Neural crest cell (in vitro differentiated cells): ENCODE measurements at regions not wholly inside any gene's neighbourhood (a gene's known extent, or its start where the extent isn't known, plus 50 kb on each side); places are given as distances from the start of the nearest gene placed in this dataset.

Source experiments
- DNase-seq: peaks from one replicate; pipeline ENCODE4 v3.0.0; 2021; ENCODE audit warnings: low read depth, mixed read lengths, low spot score
- H3K27ac Mint-ChIP-seq: one replicate; pipeline ENCODE4 v1.8.0; 2021; ENCODE audit warnings: mild to moderate bottlenecking, mixed read lengths; ENCODE audit not compliant: unreplicated experiment
- H3K27me3 Mint-ChIP-seq: 2 replicates; pipeline ENCODE4 v1.8.0; 2021; ENCODE audit warnings: low read depth, mild to moderate bottlenecking, mixed read lengths
- H3K36me3 Mint-ChIP-seq: 2 replicates; pipeline ENCODE4 v1.8.0; 2021; ENCODE audit warnings: low read depth, mild to moderate bottlenecking, mixed read lengths
- H3K4me1 Mint-ChIP-seq: 2 replicates; pipeline ENCODE4 v1.8.0; 2021; ENCODE audit warnings: mixed read lengths
- H3K4me3 Mint-ChIP-seq: one replicate; pipeline ENCODE4 v1.8.0; 2021; ENCODE audit warnings: mild to moderate bottlenecking, mixed read lengths
- H3K9me3 Mint-ChIP-seq: 2 replicates; pipeline ENCODE4 v1.8.0; 2021; ENCODE audit warnings: mixed read lengths
- TF ChIP-seq, protein P1 (sequence below): fragments of 200-600 bp; sonication (generic); conservative IDR thresholded peaks from 2 replicates; pipeline ENCODE4 v1.5.0; 2021; ENCODE audit warnings: antibody characterized with exemption, mild to moderate bottlenecking

DNA sequence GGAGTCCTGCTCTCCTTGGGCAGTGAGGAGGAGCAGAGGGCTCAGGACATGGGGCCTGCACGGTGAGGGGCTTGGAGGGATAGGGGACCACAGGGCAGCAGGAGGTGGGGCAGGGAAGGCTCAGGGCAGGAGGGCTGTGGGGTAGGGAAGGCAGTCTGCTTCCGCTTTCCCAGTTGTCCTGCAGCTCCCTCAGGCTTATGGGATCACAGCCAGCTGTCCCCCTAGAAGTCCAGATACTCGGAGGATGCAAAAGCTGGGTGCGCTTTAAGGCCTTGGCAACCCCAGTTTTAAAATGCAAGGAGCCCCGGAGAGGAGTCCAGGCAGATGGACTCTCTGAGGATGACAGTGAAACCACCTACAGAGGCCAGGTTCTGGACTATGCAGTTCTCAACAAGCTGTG, 299.1 kb upstream of the FOXF1 start:
- Mint-ChIP-seq H3K4me1 (no peaks in the 10 kb centered on the region), H3K36me3 (no peaks in the 10 kb centered on the region), H3K27me3 (peaks cover 8% of the 10 kb centered on the region), H3K27ac (no peak overlapping the region), H3K9me3 (peaks cover 10% of the 10 kb centered on the region), H3K4me3 (no peak overlapping the region)
- TF ChIP-seq, protein P1, sequence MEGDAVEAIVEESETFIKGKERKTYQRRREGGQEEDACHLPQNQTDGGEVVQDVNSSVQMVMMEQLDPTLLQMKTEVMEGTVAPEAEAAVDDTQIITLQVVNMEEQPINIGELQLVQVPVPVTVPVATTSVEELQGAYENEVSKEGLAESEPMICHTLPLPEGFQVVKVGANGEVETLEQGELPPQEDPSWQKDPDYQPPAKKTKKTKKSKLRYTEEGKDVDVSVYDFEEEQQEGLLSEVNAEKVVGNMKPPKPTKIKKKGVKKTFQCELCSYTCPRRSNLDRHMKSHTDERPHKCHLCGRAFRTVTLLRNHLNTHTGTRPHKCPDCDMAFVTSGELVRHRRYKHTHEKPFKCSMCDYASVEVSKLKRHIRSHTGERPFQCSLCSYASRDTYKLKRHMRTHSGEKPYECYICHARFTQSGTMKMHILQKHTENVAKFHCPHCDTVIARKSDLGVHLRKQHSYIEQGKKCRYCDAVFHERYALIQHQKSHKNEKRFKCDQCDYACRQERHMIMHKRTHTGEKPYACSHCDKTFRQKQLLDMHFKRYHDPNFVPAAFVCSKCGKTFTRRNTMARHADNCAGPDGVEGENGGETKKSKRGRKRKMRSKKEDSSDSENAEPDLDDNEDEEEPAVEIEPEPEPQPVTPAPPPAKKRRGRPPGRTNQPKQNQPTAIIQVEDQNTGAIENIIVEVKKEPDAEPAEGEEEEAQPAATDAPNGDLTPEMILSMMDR = no peak
- no peak for DNase-seq

DNA sequence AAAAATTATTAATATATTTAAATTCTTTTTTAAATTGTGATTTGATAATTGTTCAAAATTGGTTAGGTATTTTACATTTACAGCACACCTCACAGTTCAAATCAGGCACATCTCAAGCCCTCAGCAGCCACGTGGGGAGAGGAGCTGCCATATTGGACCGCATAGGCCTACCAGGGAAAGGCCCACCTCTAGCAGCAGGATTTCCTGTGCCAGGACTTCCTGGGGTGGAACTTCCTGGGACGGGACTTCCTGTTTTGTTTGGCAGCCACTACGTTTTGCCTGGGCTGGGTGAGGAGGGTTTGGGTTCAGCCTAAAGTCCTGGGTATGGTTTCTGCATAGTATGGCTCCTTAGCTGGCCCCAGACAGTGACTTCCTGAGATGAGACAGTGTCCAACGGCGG, 298.5 kb upstream of the FOXF1 start:
- H3K4me1 Mint-ChIP-seq = no peaks in the 10 kb centered on the region
- H3K36me3 Mint-ChIP-seq = no peaks in the 10 kb centered on the region
- TF ChIP-seq, protein P1 = no peak
- H3K27me3 Mint-ChIP-seq = peaks cover 8% of the 10 kb centered on the region
- no peak overlapping the region for H3K27ac Mint-ChIP-seq
- peaks cover 10% of the 10 kb centered on the region for H3K9me3 Mint-ChIP-seq
- DNase-seq = no peak
- no peak overlapping the region for H3K4me3 Mint-ChIP-seq

DNA sequence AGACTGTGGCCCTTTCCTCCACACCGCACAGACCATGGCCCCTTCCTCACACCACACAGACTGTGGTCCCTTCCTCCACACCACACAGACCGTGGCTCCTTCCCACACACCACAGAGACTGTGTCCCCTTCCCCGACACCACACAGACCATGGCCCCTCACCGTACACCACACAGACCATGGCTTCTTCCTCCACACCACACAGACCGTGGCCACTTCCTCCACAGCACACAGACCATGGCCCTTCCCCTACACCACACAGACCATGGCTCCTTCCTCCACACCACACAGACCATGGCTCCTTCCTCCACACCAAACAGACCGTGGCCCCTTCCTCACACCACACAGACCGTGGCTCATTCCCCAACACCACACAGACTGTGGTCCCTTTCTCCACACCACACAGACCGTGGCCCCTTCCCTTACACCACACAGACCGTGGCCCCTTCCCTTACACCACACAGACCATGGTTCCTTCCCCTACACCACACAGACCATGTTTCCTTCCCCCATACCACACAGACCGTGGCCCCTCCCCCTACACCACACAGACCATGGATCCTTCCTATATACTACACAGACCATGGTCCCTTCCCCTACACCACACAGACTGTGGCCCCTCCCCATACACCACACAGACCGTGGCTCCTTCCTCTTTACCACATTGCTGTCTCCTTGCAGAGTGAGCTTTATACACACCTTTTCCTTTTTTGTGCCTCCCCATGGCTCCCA, 297.5 kb upstream of the FOXF1 start:
- H3K9me3 Mint-ChIP-seq = peaks cover 10% of the 10 kb centered on the region
- H3K4me1 Mint-ChIP-seq = no peaks in the 10 kb centered on the region
- no peaks in the 10 kb centered on the region for H3K36me3 Mint-ChIP-seq
- no peak overlapping the region for H3K4me3 Mint-ChIP-seq
- TF ChIP-seq, protein P1 = no peak
- DNase-seq = no peak
- H3K27me3 Mint-ChIP-seq = peaks cover 8% of the 10 kb centered on the region
- no peak overlapping the region for H3K27ac Mint-ChIP-seq

DNA sequence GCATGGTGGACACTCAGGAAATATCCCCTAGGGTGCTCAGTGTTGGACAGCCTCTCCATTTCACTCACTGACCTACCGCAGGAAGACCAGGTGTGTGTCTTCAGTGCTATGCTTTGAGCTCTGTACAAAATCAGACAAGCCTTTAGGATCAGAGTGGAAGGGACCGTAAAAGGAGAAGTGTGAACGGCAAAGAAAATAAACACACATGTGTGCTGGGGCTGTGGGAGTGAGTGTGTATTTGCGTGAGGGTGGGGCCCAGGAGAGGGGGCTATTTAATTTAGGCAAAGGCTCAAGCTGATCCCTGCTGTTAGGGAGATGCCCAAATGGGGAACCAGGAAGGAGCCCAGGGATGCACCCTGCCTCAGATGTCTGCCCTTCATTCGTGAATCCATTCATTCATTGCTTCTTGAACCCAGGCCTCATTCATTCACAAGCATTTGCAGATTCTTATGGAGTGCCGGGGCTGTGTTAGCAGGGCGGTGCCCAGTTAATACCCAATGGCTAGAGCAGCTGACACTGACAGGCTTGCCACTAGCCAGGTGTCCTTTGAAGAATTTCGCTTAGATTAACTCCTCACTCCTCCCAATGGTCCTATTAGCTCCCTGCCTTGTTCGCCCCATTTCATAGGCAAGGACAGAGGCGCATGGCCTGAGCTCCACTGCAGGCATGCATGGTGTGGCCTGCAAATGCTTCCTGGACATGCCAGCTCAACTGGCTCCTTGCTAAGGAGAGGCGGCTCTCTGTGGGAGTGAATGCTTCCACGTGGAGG, 296.7 kb upstream of the FOXF1 start:
- no peak overlapping the region for H3K27ac Mint-ChIP-seq
- no peaks in the 10 kb centered on the region for H3K4me1 Mint-ChIP-seq
- TF ChIP-seq, protein P1 = no peak

DNA sequence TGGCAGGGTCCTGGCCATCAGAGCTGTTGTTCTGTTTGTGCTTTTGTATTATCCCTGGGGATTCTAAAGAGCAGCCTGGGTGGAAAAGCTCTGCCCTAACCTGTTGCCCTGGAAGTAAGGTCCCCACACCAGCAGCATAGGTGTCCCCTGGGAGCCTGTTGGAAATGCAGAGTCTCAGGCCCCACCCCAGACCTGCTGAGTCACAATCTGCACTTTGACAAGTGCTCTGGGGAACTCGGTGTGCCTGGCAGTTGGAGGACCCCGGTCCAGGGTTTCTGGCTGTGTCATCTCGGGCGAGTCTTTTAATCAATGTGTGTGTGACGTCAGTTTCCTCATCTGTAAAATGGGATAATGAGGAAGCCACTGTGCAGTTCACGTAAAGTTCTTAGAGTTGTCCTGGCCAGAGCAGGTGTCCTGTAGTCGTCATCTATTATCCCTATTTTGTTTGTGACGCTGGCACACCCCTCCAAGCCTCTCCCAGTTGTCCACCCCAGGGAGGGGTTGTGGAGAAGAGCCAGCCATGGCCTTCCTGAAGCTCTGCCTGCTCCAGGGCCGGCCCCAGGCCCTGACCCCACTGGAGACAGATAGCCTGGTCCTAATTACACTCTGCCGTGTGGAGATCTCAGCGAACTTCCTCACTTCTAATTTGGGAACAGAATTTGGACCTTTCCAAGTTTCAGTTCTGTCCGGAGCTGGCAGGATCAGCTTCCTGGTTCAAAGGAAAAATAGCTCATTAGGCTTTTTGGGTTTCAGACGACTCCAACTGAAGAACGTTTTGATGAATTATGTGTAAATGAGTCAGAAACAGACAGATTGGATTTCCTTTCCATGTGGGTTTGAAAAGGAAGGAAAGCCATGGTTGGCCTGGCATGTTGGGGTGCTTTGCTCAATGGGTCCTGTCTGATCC, 295.7 kb upstream of the FOXF1 start:
- Mint-ChIP-seq H3K9me3 (peaks cover 10% of the 10 kb centered on the region), H3K27me3 (peaks cover 9% of the 10 kb centered on the region), H3K4me1 (no peaks in the 10 kb centered on the region), H3K4me3 (no peak overlapping the region), H3K27ac (no peak overlapping the region), H3K36me3 (no peaks in the 10 kb centered on the region)
- TF ChIP-seq, protein P1 = no peak
- no peak for DNase-seq

More for the DNA sequence above, 296.7 kb upstream of the FOXF1 start:
- Mint-ChIP-seq H3K27me3 (peaks cover 8% of the 10 kb centered on the region), H3K36me3 (no peaks in the 10 kb centered on the region), H3K9me3 (peaks cover 10% of the 10 kb centered on the region), H3K4me3 (no peak overlapping the region)
- DNase-seq = no peak
